ENCODE measurements at regions not wholly inside any gene's neighbourhood (a gene's known extent, or its start where the extent isn't known, plus 50 kb on each side); places are given as distances from the start of the nearest gene placed in this dataset.

DNA sequence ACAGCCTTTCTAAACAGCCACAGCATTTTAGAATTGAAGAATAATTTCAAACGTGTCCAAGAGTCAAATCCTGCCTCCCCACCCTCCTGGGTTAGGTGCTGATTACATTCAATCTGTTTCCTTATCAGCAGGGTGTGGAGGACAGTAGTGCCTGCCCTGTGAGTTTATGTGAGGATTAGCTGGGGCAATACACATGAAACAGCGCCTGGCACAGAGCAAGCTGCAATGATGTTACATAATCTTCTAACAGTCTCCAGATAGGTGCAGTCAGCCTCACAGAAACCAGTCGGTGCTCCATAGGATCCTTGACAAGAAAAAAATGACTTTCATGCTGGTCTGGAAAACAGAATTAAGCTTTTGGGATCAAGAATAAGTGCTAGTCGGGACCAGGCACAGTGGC, 91.7 kb upstream of the ITGA6 start:
- no peak overlapping the region for H3K4me3 ChIP-seq (ENCODE audit: low read depth, low read length, poor library complexity, severe bottlenecking)
- H3K9me2 ChIP-seq (ENCODE audit: insufficient read depth, low read length) = no peaks in the 10 kb centered on the region
- H2AFZ ChIP-seq (ENCODE audit: low read length) = no peak overlapping the region
- no peak overlapping the region for H3K4me2 ChIP-seq (ENCODE audit: low read length)
- ChIA-PET POLR2A (interaction anchor here (0.5 kb wide), 1 partner anchor 36 kb away, joined by 3 read pairs; no protein-coding TSS in a partner anchor), CTCF (ENCODE audit: unreplicated experiment) (no interaction called here)
- TF ChIP-seq, protein P1, sequence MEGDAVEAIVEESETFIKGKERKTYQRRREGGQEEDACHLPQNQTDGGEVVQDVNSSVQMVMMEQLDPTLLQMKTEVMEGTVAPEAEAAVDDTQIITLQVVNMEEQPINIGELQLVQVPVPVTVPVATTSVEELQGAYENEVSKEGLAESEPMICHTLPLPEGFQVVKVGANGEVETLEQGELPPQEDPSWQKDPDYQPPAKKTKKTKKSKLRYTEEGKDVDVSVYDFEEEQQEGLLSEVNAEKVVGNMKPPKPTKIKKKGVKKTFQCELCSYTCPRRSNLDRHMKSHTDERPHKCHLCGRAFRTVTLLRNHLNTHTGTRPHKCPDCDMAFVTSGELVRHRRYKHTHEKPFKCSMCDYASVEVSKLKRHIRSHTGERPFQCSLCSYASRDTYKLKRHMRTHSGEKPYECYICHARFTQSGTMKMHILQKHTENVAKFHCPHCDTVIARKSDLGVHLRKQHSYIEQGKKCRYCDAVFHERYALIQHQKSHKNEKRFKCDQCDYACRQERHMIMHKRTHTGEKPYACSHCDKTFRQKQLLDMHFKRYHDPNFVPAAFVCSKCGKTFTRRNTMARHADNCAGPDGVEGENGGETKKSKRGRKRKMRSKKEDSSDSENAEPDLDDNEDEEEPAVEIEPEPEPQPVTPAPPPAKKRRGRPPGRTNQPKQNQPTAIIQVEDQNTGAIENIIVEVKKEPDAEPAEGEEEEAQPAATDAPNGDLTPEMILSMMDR (conservative IDR thresholded peaks at IDR 0.05; ENCODE audit: low read length) = no peak
- TF ChIP-seq EZH2phosphoT487 (IDR thresholded peaks at IDR 0.05; ENCODE audit: borderline replicate concordance, low read depth, low read length) = no peak
- intact Hi-C loops (cut with micrococcal nuclease; ENCODE audit: unreplicated experiment) = no loop called here
- no peaks in the 10 kb centered on the region for H3K36me3 ChIP-seq (ENCODE audit: insufficient read depth, low read length)
- no TSS peak for BruUV-seq (replicated peaks)
- H3K27ac ChIP-seq (ENCODE audit: low read depth, low read length, poor library complexity, severe bottlenecking) = no peak overlapping the region
- no peaks in the 10 kb centered on the region for H3K4me1 ChIP-seq (ENCODE audit: insufficient read depth, low read length, poor library complexity, severe bottlenecking)
- H4K20me1 ChIP-seq (ENCODE audit: insufficient read depth, low read length) = no peaks in the 10 kb centered on the region
- H3K79me2 ChIP-seq (ENCODE audit: insufficient read depth, low read depth, low read length) = no peaks in the 10 kb centered on the region
- DNase-seq (ENCODE audit: low spot score) = no peak
- H3K9me3 ChIP-seq (ENCODE audit: low read length) = no peaks in the 10 kb centered on the region

DNA sequence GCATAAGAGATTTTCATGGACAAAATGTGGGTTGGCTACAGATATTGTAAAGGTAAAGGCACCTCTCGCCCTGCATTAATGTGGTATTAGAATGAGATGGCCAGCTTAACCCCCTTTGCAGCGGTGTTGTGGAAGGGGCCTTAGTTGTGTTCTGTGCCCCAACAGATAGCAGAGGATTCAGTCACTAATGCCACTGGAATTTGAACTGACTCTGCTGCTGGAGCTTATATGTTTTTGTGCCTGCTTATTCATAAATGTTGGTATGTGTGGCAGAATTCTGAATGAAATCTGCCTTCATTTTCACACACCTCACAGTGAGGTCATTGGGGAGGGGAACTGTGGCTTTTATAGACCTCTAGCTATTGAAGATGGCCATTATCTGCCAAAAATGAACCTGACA, 90.7 kb upstream of the ITGA6 start:
- no peaks in the 10 kb centered on the region for H3K9me3 ChIP-seq (ENCODE audit: low read length)
- no peak overlapping the region for H3K4me2 ChIP-seq (ENCODE audit: low read length)
- H3K27ac ChIP-seq (ENCODE audit: low read depth, low read length, poor library complexity, severe bottlenecking) = no peak overlapping the region
- POLR2A ChIA-PET = no interaction called here
- H3K36me3 ChIP-seq (ENCODE audit: insufficient read depth, low read length) = no peaks in the 10 kb centered on the region
- H2AFZ ChIP-seq (ENCODE audit: low read length) = no peak overlapping the region
- no peaks in the 10 kb centered on the region for H3K79me2 ChIP-seq (ENCODE audit: insufficient read depth, low read depth, low read length)
- no peak for DNase-seq (ENCODE audit: low spot score)
- TF ChIP-seq, protein P1 (conservative IDR thresholded peaks at IDR 0.05; ENCODE audit: low read length) = no peak
- TF ChIP-seq EZH2phosphoT487 (IDR thresholded peaks at IDR 0.05; ENCODE audit: borderline replicate concordance, low read depth, low read length) = no peak
- H3K4me1 ChIP-seq (ENCODE audit: insufficient read depth, low read length, poor library complexity, severe bottlenecking) = no peaks in the 10 kb centered on the region
- intact Hi-C loops (cut with micrococcal nuclease; ENCODE audit: unreplicated experiment) = no loop called here
- H4K20me1 ChIP-seq (ENCODE audit: insufficient read depth, low read length) = no peaks in the 10 kb centered on the region
- CTCF ChIA-PET (ENCODE audit: unreplicated experiment) = no interaction called here
- BruUV-seq (replicated peaks) = no TSS peak
- H3K4me3 ChIP-seq (ENCODE audit: low read depth, low read length, poor library complexity, severe bottlenecking) = no peak overlapping the region
- no peaks in the 10 kb centered on the region for H3K9me2 ChIP-seq (ENCODE audit: insufficient read depth, low read length)

DNA sequence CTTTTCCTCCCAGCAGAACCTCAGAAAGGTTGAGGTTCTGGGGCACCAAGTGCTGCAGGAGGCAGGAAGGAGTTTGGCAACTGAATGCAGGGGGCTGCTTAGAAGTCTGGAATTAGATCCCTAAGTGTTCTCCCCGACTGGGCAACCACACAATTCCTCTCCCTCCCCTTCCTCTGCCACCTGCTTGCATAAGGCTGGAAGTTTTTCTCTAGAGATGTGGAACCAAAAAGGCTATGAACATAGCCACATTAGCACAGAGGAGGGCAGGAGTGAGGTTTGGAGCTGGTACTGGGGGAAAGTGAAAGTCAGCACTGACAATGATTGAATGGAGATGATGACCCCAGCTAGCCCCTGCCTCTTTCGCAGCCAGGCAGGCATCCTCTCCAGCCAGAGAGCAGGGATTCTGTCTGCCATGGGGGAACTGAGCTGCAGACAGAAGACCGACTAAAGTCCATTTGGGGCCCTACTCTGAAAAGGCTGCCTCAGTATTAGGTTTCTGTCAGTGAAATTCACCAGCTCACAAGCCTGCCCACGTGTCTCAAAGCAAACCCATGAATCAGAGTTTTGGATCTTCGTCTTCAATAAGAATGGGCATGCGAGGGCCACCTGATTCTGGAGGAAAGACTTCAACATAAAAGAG, 87.9 kb upstream of the ITGA6 start:
- H3K9me3 ChIP-seq (ENCODE audit: low read length) = no peaks in the 10 kb centered on the region
- ChIA-PET POLR2A (no interaction called here), CTCF (ENCODE audit: unreplicated experiment) (no interaction called here)
- intact Hi-C loops (cut with micrococcal nuclease; ENCODE audit: unreplicated experiment) = no loop called here
- H3K4me2 ChIP-seq (ENCODE audit: low read length) = no peak overlapping the region
- no peaks in the 10 kb centered on the region for H3K4me1 ChIP-seq (ENCODE audit: insufficient read depth, low read length, poor library complexity, severe bottlenecking)
- no peaks in the 10 kb centered on the region for H3K79me2 ChIP-seq (ENCODE audit: insufficient read depth, low read depth, low read length)
- TF ChIP-seq, protein P1 (conservative IDR thresholded peaks at IDR 0.05; ENCODE audit: low read length) = no peak
- TF ChIP-seq EZH2phosphoT487 (IDR thresholded peaks at IDR 0.05; ENCODE audit: borderline replicate concordance, low read depth, low read length) = no peak
- H3K4me3 ChIP-seq (ENCODE audit: low read depth, low read length, poor library complexity, severe bottlenecking) = no peak overlapping the region
- DNase-seq (ENCODE audit: low spot score) = no peak
- H4K20me1 ChIP-seq (ENCODE audit: insufficient read depth, low read length) = no peaks in the 10 kb centered on the region
- no peak overlapping the region for H2AFZ ChIP-seq (ENCODE audit: low read length)
- H3K36me3 ChIP-seq (ENCODE audit: insufficient read depth, low read length) = no peaks in the 10 kb centered on the region
- BruUV-seq (replicated peaks) = no TSS peak
- H3K27ac ChIP-seq (ENCODE audit: low read depth, low read length, poor library complexity, severe bottlenecking) = no peak overlapping the region
- H3K9me2 ChIP-seq (ENCODE audit: insufficient read depth, low read length) = no peaks in the 10 kb centered on the region
